Testis (tissue), 2 donors: ENCODE measurements at regions not wholly inside any gene's neighbourhood (a gene's known extent, or its start where the extent isn't known, plus 50 kb on each side); places are given as distances from the start of the nearest gene placed in this dataset.

Source experiments
- CTCF ChIP-seq, 3 experiments: fragments of 450-650 bp in 2 of 3; fragments of 200-600 bp in 1 of 3; sonication (generic) in 1 of 3; IDR thresholded peaks; one replicate each; pipeline ENCODE4 v1.5.1; 2016 to 2019; ENCODE audit warnings: antibody characterized with exemption in 3 of 3, mild to moderate bottlenecking in 2 of 3, moderate library complexity in 1 of 3
- POLR2A ChIP-seq: fragments of 450-650 bp; IDR thresholded peaks from one replicate; pipeline ENCODE4 v1.6.1; 2017; ENCODE audit warnings: antibody characterized with exemption, mild to moderate bottlenecking, moderate library complexity

GRCh38 chr22:49551897-49552614 lies 275.6 kb downstream of the BRD1 start:
- TF ChIP-seq CTCF (IDR thresholded peaks at IDR 0.05): no peak
- no peak for TF ChIP-seq POLR2A
